ENCODE measurements at regions not wholly inside any gene's neighbourhood (a gene's known extent, or its start where the extent isn't known, plus 50 kb on each side); places are given as distances from the start of the nearest gene placed in this dataset.

- Mint-ChIP-seq H3K4me1 (peaks cover 6% of the 10 kb centered on the region), H3K27ac (no peak overlapping the region), H3K36me3 (peaks cover 19% of the 10 kb centered on the region), H3K9me3 (peaks cover 22% of the 10 kb centered on the region), H3K27me3 (ENCODE audit: low read depth) (no peaks in the 10 kb centered on the region; the same call in 1 of the 2 replicates), H3K4me3 (no peak overlapping the region)
- DNase-seq (ENCODE audit: low spot score) (no peak), ATAC-seq (no peak)
- CTCF ChIA-PET = no interaction called here
- TF ChIP-seq FOXJ3 (CRISPR knock-in tag; IDR thresholded peaks at IDR 0.05; ENCODE audit: borderline replicate concordance) (no peak), TEAD4 (CRISPR knock-in tag; IDR thresholded peaks at IDR 0.05) (no peak), OVOL2 (CRISPR knock-in tag; IDR thresholded peaks at IDR 0.05; ENCODE audit: borderline replicate concordance) (no peak), RORB (CRISPR knock-in tag; IDR thresholded peaks at IDR 0.05) (no peak), MXD4 (CRISPR knock-in tag; IDR thresholded peaks at IDR 0.05; ENCODE audit: borderline replicate concordance) (no peak), NFYB (CRISPR knock-in tag; conservative IDR thresholded peaks at IDR 0.05; ENCODE audit: low read depth) (no peak), E2F1 (CRISPR knock-in tag; IDR thresholded peaks at IDR 0.05) (no peak)
- POLR2A ChIA-PET = no interaction called here
Measured at GRCh38 chr2:128432423-128432822, 113.8 kb upstream of the HS6ST1 start.

GRCh38 chr2:128433911-128434550 lies 115.4 kb upstream of the HS6ST1 start:
- Mint-ChIP-seq H3K27me3 (ENCODE audit: low read depth) (no peaks in the 10 kb centered on the region; the same call in 1 of the 2 replicates), H3K27ac (no peak overlapping the region), H3K4me1 (no peaks in the 10 kb centered on the region), H3K4me3 (no peak overlapping the region), H3K36me3 (peaks cover 14% of the 10 kb centered on the region), H3K9me3 (peaks cover 16% of the 10 kb centered on the region)
- no peak for ATAC-seq
- ChIA-PET CTCF (no interaction called here), POLR2A (no interaction called here)
- no peak for TF ChIP-seq E2F1 (CRISPR knock-in tag; IDR thresholded peaks at IDR 0.05)
- TF ChIP-seq ZNF425 (CRISPR knock-in tag; conservative IDR thresholded peaks at IDR 0.05) = no peak
- TF ChIP-seq HMGXB4 (CRISPR knock-in tag; IDR thresholded peaks at IDR 0.05) = no peak
- TF ChIP-seq ZNF396 (CRISPR knock-in tag; IDR thresholded peaks at IDR 0.05; ENCODE audit: borderline replicate concordance) = no peak
- TF ChIP-seq GABPB1 (CRISPR knock-in tag; IDR thresholded peaks at IDR 0.05) = no peak
- TF ChIP-seq PRRX2 (CRISPR knock-in tag; IDR thresholded peaks at IDR 0.05) = no peak
- no peak for TF ChIP-seq E2F4 (CRISPR knock-in tag; IDR thresholded peaks at IDR 0.05; ENCODE audit: borderline replicate concordance, low read depth)
- TF ChIP-seq CDX4 (CRISPR knock-in tag; IDR thresholded peaks at IDR 0.05; ENCODE audit: borderline replicate concordance) = no peak
- no peak for DNase-seq (ENCODE audit: low spot score)
